ENCODE measurements at regions not wholly inside any gene's neighbourhood (a gene's known extent, or its start where the extent isn't known, plus 50 kb on each side); places are given as distances from the start of the nearest gene placed in this dataset.

DNA sequence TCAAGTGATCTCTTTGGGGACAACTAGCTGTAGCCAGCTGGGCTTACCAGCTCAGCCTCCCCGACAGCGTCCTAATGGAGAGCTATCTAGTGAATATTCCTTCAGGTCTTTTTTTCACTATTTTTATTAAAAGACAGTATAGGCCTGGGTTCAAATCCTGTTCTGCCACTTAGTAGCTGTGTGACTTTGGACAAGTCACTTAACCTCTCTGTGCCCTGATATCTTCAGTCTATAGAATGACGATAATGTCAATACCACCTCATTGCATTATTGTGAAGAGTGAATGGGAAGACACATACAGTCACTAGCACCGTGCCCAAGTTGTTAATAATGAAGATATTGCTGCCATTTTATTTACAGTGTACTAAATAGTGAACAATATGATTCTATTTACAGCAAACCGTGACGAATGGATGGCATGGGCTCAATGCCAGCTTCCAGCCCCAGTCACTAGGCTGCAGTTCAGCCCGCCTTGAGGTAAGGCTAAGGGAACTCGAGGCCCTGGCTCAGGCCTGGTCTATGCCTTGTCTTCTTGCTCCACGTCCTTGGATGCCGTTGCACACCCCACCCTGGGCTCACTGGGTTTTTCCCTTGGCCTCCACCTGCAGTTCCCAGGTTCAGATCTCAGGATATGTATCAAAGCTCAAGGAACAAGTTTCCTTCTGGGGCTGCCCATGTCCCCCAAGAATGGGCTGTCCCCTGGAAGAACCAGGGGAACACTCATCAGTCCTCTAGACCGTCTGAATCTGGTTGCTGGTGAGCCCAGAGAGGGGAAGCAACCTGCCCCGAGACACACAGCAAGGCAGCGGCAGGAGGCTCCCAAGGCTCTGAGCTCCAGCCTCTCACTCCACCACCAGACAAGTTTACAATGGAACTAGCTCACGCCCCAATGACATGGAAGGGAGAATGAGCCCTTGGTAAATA, 95.4 kb upstream of the TNRC6C start:
- TF ChIP-seq, protein P1, sequence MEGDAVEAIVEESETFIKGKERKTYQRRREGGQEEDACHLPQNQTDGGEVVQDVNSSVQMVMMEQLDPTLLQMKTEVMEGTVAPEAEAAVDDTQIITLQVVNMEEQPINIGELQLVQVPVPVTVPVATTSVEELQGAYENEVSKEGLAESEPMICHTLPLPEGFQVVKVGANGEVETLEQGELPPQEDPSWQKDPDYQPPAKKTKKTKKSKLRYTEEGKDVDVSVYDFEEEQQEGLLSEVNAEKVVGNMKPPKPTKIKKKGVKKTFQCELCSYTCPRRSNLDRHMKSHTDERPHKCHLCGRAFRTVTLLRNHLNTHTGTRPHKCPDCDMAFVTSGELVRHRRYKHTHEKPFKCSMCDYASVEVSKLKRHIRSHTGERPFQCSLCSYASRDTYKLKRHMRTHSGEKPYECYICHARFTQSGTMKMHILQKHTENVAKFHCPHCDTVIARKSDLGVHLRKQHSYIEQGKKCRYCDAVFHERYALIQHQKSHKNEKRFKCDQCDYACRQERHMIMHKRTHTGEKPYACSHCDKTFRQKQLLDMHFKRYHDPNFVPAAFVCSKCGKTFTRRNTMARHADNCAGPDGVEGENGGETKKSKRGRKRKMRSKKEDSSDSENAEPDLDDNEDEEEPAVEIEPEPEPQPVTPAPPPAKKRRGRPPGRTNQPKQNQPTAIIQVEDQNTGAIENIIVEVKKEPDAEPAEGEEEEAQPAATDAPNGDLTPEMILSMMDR (conservative IDR thresholded peaks at IDR 0.05): no peak
- Mint-ChIP-seq H3K4me3 (no peak overlapping the region), H3K27ac (ENCODE audit: unreplicated experiment) (no peak overlapping the region), H3K4me1 (peaks cover 16% of the 10 kb centered on the region), H3K9me3 (peaks cover 2% of the 10 kb centered on the region), H3K27me3 (ENCODE audit: low read depth) (no peaks in the 10 kb centered on the region), H3K36me3 (ENCODE audit: low read depth) (no peaks in the 10 kb centered on the region)
- no peak for DNase-seq (ENCODE audit: low read depth, low spot score)

DNA sequence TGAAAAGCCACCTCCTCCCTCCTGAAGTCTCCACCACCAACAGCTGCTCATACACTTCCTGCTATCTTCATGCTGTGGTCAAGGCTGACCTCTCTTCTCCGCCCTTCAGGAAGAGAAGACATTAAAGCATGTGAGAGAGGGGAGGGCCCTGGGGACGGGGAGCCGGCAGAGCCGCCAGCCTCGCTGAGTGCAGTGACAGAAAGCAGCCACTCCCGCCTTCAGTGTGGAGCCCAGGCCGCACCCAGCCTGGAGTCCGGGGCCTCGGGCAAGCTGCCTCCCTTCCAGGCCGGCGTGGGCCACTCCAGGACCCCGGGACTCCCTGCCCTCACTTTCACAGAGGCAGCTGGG, 94.7 kb upstream of the TNRC6C start:
- H3K4me1 Mint-ChIP-seq: peaks cover 16% of the 10 kb centered on the region
- no peak for DNase-seq (ENCODE audit: low read depth, low spot score)
- no peak overlapping the region for H3K27ac Mint-ChIP-seq (ENCODE audit: unreplicated experiment)
- no peaks in the 10 kb centered on the region for H3K27me3 Mint-ChIP-seq (ENCODE audit: low read depth)
- no peak overlapping the region for H3K4me3 Mint-ChIP-seq
- no peaks in the 10 kb centered on the region for H3K36me3 Mint-ChIP-seq (ENCODE audit: low read depth)
- TF ChIP-seq, protein P1 (conservative IDR thresholded peaks at IDR 0.05): no peak
- H3K9me3 Mint-ChIP-seq: no peaks in the 10 kb centered on the region

DNA sequence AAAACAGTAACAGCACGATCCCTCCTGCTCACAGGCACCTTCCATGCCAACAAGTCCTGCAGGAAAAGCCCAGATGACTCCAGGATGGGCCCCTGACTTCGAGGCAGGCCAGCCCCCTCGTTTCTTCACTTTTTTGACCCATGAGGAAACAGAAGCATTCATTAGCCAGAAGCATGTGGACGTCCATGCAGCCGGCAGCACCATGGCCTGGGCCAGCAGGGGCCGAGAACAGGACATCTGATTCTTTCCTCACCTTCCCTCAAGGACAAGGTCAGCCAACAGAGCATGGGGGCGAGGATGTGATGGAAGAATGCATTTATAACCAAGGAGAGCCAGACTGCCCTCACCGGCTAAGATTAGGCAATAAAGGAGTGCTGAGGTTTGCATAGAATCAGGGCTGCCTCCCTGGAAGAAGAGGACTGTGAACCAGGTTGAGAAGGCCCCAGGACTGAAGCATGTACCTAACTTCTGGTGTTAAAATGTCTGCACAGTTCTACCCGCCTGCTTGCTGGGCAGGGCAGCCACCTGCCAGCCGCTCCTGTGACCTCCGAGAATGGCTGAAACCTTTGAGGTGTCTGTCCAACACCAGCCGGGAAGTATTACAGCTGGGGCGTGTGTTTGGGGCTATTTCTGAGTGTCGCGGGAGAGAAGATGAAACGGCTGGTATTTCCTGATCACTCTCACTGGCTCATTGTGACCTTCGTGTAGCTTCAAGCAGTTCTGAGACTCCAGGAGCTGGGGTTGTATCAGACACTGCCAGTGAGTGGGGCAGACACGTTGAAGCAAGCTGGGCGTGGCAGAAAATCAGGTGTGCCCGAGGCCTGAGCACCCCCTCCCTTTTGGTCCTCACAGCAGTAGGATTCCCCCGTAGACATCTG, 94.0 kb upstream of the TNRC6C start:
- Mint-ChIP-seq H3K36me3 (ENCODE audit: low read depth) (no peaks in the 10 kb centered on the region), H3K27ac (ENCODE audit: unreplicated experiment) (no peak overlapping the region), H3K27me3 (ENCODE audit: low read depth) (no peaks in the 10 kb centered on the region), H3K4me3 (no peak overlapping the region), H3K4me1 (peaks cover 16% of the 10 kb centered on the region), H3K9me3 (no peaks in the 10 kb centered on the region)
- no peak for DNase-seq (ENCODE audit: low read depth, low spot score)
- TF ChIP-seq, protein P1 (conservative IDR thresholded peaks at IDR 0.05): no peak

DNA sequence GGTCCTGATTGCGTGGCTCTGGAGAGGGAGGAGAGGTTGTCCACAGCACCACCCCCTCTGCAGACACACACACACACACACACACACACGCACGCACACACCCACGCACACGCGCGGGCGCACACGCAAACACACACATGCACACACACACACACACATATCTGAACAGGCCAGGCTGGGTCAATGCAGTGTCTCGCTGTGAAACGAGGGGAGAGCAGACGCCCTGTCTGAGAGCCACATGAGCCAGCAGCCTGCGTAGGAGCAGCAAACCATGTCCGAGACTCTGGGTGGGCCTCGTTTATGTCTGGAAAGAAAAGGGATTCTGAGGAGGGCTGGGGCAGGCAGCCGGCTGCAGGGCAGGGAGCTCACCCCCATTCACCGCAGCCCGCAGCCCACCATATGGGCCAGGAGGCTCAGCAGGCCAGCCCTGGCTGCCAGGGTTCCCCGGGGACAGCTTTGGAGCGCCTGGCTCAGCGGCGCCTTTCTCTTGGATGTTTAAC, 93.3 kb upstream of the TNRC6C start:
- no peaks in the 10 kb centered on the region for H3K36me3 Mint-ChIP-seq (ENCODE audit: low read depth)
- H3K27ac Mint-ChIP-seq (ENCODE audit: unreplicated experiment): peak overlapping the region; percentile 50
- H3K4me3 Mint-ChIP-seq: no peak overlapping the region
- peaks cover 16% of the 10 kb centered on the region for H3K4me1 Mint-ChIP-seq
- no peak for DNase-seq (ENCODE audit: low read depth, low spot score)
- H3K9me3 Mint-ChIP-seq: no peaks in the 10 kb centered on the region
- H3K27me3 Mint-ChIP-seq (ENCODE audit: low read depth): no peaks in the 10 kb centered on the region
- TF ChIP-seq, protein P1 (conservative IDR thresholded peaks at IDR 0.05): no peak

DNA sequence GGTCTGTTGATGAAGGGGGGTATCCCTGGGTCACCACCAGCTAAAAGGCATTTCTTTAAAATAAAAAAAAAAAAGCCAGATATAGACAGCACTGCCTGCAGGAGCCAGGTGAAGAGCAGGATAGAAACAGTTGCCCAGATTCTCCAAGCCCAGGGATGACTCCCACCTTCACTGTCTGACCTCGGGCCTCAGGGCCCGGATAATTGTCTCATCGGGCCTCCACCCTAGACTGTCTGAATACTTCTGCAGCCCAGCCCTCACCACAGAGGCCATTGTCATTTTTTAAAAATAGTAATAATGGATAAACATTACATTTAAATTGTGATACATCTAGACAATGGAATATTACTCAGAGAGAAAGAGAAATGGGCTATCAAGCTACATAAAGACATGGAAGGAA, 92.8 kb upstream of the TNRC6C start:
- TF ChIP-seq, protein P1 (conservative IDR thresholded peaks at IDR 0.05): no peak
- H3K36me3 Mint-ChIP-seq (ENCODE audit: low read depth): no peaks in the 10 kb centered on the region
- H3K27me3 Mint-ChIP-seq (ENCODE audit: low read depth): no peaks in the 10 kb centered on the region
- H3K4me1 Mint-ChIP-seq: peaks cover 16% of the 10 kb centered on the region
- DNase-seq (ENCODE audit: low read depth, low spot score): no peak
- no peak overlapping the region for H3K27ac Mint-ChIP-seq (ENCODE audit: unreplicated experiment)
- no peak overlapping the region for H3K4me3 Mint-ChIP-seq
- H3K9me3 Mint-ChIP-seq: no peaks in the 10 kb centered on the region

Measured in neural crest cell (in vitro differentiated cells).